HEK293 (cell line): ENCODE measurements at regions not wholly inside any gene's neighbourhood (a gene's known extent, or its start where the extent isn't known, plus 50 kb on each side); places are given as distances from the start of the nearest gene placed in this dataset.

Experiments
- ELK4 ChIP-seq: IDR thresholded peaks from 2 replicates; pipeline ENCODE4 v1.6.1; 2011; ENCODE audit warnings: mild to moderate bottlenecking, low read depth, low read length, borderline replicate concordance
- KLF1 ChIP-seq: fragments of 450-650 bp; formaldehyde crosslinking; IDR thresholded peaks from 2 replicates; pipeline ENCODE4 v1.5.1; 2016; ENCODE audit warnings: missing biosample characterization, missing genetic modification characterization
- ZBTB6 ChIP-seq: fragments of 450-650 bp; formaldehyde crosslinking; IDR thresholded peaks from 2 replicates; pipeline ENCODE4 v1.5.1; 2017; ENCODE audit warnings: missing biosample characterization, missing genetic modification characterization
- ZNF529 ChIP-seq: fragments of 450-650 bp; formaldehyde crosslinking; IDR thresholded peaks from 2 replicates; pipeline ENCODE4 v1.5.1; 2017; ENCODE audit warnings: missing genetic modification characterization, missing biosample characterization; ENCODE audit not compliant: insufficient replicate concordance
- ZNF629 ChIP-seq: fragments of 450-650 bp; formaldehyde crosslinking; IDR thresholded peaks from 2 replicates; pipeline ENCODE4 v1.5.1; 2017; ENCODE audit warnings: missing biosample characterization, missing genetic modification characterization

GRCh38 chr1:170357750-170358149 lies 174.2 kb upstream of the GORAB start:
- TF ChIP-seq ZBTB6, result no peak
- TF ChIP-seq ELK4, result no peak
- no peak for TF ChIP-seq KLF1
- TF ChIP-seq ZNF629 (tag by site-specific recombination), result no peak
- TF ChIP-seq ZNF529, result no peak
